Rectal smooth muscle tissue (tissue), 1 donor: ENCODE measurements at regions not wholly inside any gene's neighbourhood (a gene's known extent, or its start where the extent isn't known, plus 50 kb on each side); places are given as distances from the start of the nearest gene placed in this dataset.

Source experiments
- H3K27ac ChIP-seq: one replicate; pipeline ENCODE4 v1.7.0; 2013; ENCODE audit warnings: low read depth, low read length, inconsistent platforms
- H3K27me3 ChIP-seq: one replicate; pipeline ENCODE4 v1.7.0; 2013; ENCODE audit warnings: low read length; ENCODE audit not compliant: control insufficient read depth, insufficient read depth
- H3K36me3 ChIP-seq: one replicate; pipeline ENCODE4 v1.7.0; 2013; ENCODE audit warnings: low read length; ENCODE audit not compliant: control insufficient read depth, insufficient read depth
- H3K4me1 ChIP-seq: one replicate; pipeline ENCODE4 v1.7.0; 2013; ENCODE audit warnings: low read length; ENCODE audit not compliant: control insufficient read depth, insufficient read depth
- H3K4me3 ChIP-seq: one replicate; pipeline ENCODE4 v1.7.0; 2013; ENCODE audit warnings: low read length
- H3K9ac ChIP-seq: one replicate; pipeline ENCODE4 v1.7.0; 2013; ENCODE audit warnings: low read length

- Histone ChIP-seq H3K4me1 (no peaks in the 10 kb centered on the region), H3K27ac (no peak overlapping the region), H3K27me3 (no peaks in the 10 kb centered on the region), H3K4me3 (no peak overlapping the region), H3K36me3 (no peaks in the 10 kb centered on the region), H3K9ac (no peak overlapping the region)
These were observed 1867.9 kb upstream of the NUDT12 start for GRCh38 chr5:105430516-105430915.

- H3K36me3 ChIP-seq, result no peaks in the 10 kb centered on the region
- H3K9ac ChIP-seq, result no peak overlapping the region
- no peaks in the 10 kb centered on the region for H3K27me3 ChIP-seq
- H3K4me1 ChIP-seq, result no peaks in the 10 kb centered on the region
- no peak overlapping the region for H3K27ac ChIP-seq
- H3K4me3 ChIP-seq, result no peak overlapping the region
These were observed 1866.1 kb upstream of the NUDT12 start for GRCh38 chr5:105428451-105429380.

DNA sequence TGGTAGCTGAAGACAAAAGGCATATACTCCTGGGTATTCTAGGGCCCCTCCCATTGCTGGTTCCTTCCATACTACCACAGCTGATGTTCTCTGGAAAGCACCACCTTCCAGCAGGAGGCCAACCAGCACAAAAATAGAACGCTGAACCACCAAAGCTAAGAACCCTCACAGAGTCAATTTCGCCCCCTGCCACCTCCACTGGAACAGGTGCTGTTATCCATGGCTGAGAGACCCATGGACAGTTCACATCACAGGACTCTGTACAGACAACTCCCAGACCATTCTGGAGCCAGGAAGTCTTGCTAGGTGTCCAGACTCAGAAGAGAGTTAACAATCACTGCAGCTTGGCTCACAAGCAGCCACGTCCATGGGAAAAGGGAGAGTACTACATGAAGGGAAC lies 1851.5 kb upstream of the NUDT12 start:
- no peaks in the 10 kb centered on the region for H3K36me3 ChIP-seq
- no peaks in the 10 kb centered on the region for H3K27me3 ChIP-seq
- no peak overlapping the region for H3K9ac ChIP-seq
- no peak overlapping the region for H3K27ac ChIP-seq
- no peaks in the 10 kb centered on the region for H3K4me1 ChIP-seq
- H3K4me3 ChIP-seq, result no peak overlapping the region

GRCh38 chr5:105413406-105413990 lies 1850.9 kb upstream of the NUDT12 start:
- no peaks in the 10 kb centered on the region for H3K4me1 ChIP-seq
- H3K27me3 ChIP-seq, result no peaks in the 10 kb centered on the region
- no peak overlapping the region for H3K9ac ChIP-seq
- H3K36me3 ChIP-seq, result no peaks in the 10 kb centered on the region
- H3K27ac ChIP-seq, result no peak overlapping the region
- H3K4me3 ChIP-seq, result no peak overlapping the region

DNA sequence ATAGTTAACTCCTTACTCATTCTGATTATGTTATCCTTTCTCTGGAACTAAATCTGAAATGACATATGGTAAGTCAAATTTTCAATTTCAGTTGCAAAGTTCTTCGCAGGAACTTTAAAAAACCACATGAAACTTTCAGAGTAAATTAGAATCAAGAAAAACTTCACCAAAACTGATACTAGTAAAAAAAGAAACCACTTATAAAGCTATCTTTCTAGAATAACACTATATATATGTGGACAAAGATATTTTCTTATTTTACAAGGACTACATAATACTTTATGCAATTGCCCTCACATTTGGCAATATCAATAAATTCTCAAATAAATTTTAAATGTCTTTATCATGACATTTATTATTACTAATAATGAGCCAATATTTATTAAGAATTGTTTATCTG lies 1847.1 kb upstream of the NUDT12 start:
- no peak overlapping the region for H3K4me3 ChIP-seq
- H3K4me1 ChIP-seq, result no peaks in the 10 kb centered on the region
- no peaks in the 10 kb centered on the region for H3K27me3 ChIP-seq
- H3K9ac ChIP-seq, result no peak overlapping the region
- H3K27ac ChIP-seq, result no peak overlapping the region
- no peaks in the 10 kb centered on the region for H3K36me3 ChIP-seq

DNA sequence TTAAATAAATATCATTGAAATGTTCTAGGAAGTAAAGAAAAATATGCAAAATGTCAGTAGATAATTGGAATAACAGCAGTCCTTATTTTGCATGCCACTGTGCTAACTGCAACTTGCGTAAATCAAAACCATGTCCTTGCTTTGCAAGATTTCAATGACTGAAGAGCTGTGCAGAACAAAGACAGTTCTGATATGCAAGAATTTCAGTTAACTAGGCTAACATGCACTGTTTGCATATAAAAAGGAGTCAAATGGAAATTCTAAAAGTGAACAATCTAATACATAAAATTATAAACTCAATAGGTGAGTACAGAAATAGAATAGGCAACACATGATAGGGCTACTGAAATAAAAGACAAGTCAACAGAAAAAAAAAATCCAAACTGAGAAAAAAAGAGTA lies 1844.6 kb upstream of the NUDT12 start:
- no peaks in the 10 kb centered on the region for H3K4me1 ChIP-seq
- no peaks in the 10 kb centered on the region for H3K36me3 ChIP-seq
- no peaks in the 10 kb centered on the region for H3K27me3 ChIP-seq
- no peak overlapping the region for H3K9ac ChIP-seq
- no peak overlapping the region for H3K4me3 ChIP-seq
- no peak overlapping the region for H3K27ac ChIP-seq

- H3K4me1 ChIP-seq, result no peaks in the 10 kb centered on the region
- H3K36me3 ChIP-seq, result no peaks in the 10 kb centered on the region
- H3K27ac ChIP-seq, result no peak overlapping the region
- H3K27me3 ChIP-seq, result no peaks in the 10 kb centered on the region
- H3K9ac ChIP-seq, result no peak overlapping the region
- H3K4me3 ChIP-seq, result no peak overlapping the region
These were observed 1835.2 kb upstream of the NUDT12 start for GRCh38 chr5:105397749-105398148.

GRCh38 chr5:105392710-105393149 lies 1830.1 kb upstream of the NUDT12 start:
- H3K27me3 ChIP-seq, result no peaks in the 10 kb centered on the region

GRCh38 chr5:105392122-105392709 lies 1829.6 kb upstream of the NUDT12 start:
- Histone ChIP-seq H3K4me3 (no peak overlapping the region), H3K4me1 (no peaks in the 10 kb centered on the region), H3K9ac (no peak overlapping the region), H3K27me3 (no peaks in the 10 kb centered on the region), H3K36me3 (no peaks in the 10 kb centered on the region), H3K27ac (no peak overlapping the region)

More at GRCh38 chr5:105392710-105393149, 1830.1 kb upstream of the NUDT12 start:
- Histone ChIP-seq H3K36me3 (no peaks in the 10 kb centered on the region), H3K4me1 (no peaks in the 10 kb centered on the region), H3K4me3 (no peak overlapping the region), H3K27ac (no peak overlapping the region), H3K9ac (no peak overlapping the region)

- no peaks in the 10 kb centered on the region for H3K4me1 ChIP-seq
- no peaks in the 10 kb centered on the region for H3K27me3 ChIP-seq
- no peak overlapping the region for H3K4me3 ChIP-seq
These were observed 1817.5 kb upstream of the NUDT12 start for GRCh38 chr5:105380126-105380525.

DNA sequence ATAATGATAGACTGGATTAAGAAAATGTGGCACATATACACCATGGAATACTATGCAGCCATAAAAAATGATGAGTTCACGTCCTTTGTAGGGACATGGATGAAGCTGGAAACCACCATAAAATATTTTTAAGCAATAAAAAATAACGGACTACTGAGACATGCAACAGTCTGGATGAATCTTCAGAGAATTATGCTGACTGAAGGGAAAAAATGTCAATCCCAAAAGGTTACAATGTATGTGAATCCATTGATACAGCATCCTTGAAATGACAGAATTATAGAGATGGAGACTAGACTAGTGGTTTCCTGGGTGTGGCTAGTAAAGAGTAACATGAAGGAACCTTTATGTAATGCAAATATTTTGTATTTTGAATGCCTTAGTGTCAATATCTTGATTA lies 1808.6 kb upstream of the NUDT12 start:
- Histone ChIP-seq H3K27ac (no peak overlapping the region), H3K4me3 (no peak overlapping the region), H3K4me1 (no peaks in the 10 kb centered on the region), H3K36me3 (no peaks in the 10 kb centered on the region), H3K9ac (no peak overlapping the region), H3K27me3 (no peaks in the 10 kb centered on the region)

More at GRCh38 chr5:105380126-105380525, 1817.5 kb upstream of the NUDT12 start:
- Histone ChIP-seq H3K36me3 (no peaks in the 10 kb centered on the region), H3K9ac (no peak overlapping the region), H3K27ac (no peak overlapping the region)

- H3K27ac ChIP-seq, result no peak overlapping the region
- H3K4me1 ChIP-seq, result no peaks in the 10 kb centered on the region
- H3K9ac ChIP-seq, result no peak overlapping the region
- no peaks in the 10 kb centered on the region for H3K36me3 ChIP-seq
- no peak overlapping the region for H3K4me3 ChIP-seq
- no peaks in the 10 kb centered on the region for H3K27me3 ChIP-seq
These were observed 1788.0 kb upstream of the NUDT12 start for GRCh38 chr5:105350486-105351140.
